ENCODE measurements at regions not wholly inside any gene's neighbourhood (a gene's known extent, or its start where the extent isn't known, plus 50 kb on each side); places are given as distances from the start of the nearest gene placed in this dataset.
"Not testable (repeated sequence)": the region's sequence is repeated elsewhere in the genome, so short reads cannot be mapped to it uniquely, and the experiment has no call there.

DNA sequence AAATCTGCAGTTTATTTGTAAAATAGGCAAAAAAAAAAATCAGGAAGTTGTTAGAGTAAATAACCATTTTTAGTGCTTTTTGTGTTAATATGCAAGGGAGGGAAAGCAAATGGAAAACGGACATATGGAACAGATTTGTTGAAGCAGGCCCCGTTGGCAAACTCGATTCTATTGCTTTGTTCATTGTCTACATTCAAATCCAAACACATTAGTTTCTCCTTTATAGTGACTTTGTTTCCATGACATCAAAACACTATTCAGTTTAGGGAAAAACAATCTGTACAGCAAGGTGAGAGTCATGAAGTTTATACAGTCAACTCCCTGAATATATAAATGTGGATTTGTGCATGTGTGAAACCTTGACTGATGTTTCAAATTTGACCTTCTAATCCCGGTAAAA lies 142.2 kb downstream of the FAM47A start:
- DNase-seq: no peak

DNA sequence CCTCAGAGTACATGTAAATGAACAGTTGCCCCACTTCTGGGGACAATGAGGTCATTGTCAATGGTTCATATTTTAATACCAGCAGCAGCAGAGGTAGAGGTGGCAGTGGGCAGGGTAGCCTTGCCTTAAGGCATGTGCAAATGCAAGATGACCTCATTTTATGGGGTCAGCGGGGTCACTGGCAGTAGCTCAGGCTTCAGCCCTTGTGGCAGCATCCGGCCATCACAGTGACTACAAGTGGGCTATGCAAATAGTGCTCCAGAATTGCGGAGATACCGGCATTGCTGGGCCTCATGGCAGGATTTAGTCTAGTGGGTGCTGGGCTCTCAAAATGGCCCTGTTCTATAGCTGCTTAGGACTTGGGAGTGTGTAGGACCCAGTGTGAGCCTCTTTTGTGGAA lies 144.7 kb downstream of the FAM47A start:
- DNase-seq: no peak

DNA sequence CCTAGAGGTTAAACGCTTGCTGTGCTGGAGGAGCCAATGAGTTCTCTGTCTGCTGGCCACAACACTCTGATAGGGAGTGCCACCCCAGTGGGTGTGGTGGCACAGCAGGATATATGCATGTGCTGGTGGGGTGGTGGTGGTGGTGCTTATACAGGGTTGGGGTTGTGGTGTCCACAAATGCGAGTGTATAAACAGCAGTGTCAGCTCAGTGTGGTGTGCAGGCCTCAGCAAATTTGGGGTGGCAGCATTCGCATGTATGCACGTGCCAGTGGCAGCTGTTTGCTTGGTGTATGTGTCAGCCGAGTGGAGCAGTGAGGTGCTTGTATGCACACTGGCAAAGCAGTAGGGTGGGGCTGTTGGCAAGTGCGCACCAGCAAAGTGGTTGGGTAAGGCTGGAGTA lies 157.4 kb downstream of the FAM47A start:
- DNase-seq: no peak

DNA sequence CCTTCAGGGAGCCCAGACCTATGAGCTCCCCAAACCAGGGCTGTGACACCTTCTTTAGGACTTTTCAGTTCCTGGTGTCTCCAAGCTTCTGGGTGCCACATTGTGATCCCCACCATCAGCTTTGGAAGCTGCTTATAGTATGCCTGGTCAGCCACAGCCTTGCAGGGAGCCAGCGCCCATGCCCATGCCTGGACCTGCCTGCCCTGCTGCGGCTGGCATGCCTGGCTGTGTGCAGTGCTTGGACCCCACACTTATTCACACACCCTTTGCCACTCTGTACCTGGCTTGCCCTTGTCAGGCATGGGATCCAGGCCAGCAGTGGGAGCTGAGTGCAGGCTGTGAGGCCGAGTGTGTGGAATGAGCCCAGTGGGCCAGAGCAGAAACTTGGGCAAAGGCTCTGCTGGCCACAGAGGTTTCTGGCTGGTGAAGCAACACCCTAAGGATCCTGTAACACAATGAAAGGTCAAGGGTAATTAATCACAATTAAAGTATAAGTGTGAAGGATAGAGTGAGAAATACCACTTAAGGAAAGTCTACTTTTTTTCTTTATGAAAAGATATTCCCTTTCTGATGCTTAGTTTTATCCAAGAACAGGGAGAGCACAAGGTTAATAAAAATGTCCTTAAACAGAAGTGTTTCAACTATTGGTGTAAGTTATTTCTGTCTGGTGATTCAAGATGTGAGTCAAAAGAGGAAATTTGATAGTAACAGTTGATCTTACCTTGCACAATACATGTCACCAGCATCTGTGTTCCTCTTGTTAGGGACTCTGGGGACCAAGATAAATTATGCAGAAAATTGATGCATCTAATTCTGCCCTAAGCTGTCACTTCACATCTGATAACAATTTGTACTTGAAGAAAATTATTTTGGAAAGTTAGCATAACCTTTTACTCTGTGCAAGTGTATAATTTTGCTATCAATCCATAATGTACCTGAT lies 161.8 kb downstream of the FAM47A start:
- no peak for DNase-seq

DNA sequence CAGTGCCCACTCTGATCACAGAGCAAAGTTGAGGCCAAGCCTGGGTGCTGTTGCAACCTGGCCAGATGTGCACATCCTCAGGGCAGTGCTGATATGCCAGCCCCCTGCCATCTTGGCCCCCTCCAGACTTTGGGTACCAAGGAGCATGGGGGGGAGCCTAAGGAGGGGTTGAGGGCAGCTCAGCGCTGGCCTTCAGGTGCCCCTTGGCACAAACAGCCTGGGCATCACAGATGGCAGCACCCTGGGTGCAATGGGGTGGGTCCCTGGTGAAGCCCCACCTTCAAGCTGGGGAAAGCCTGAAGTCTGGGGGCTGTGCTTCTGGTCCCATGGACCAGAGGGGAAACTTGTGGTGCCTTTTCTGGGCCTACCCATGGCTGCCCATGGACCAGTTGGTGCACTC lies 163.0 kb downstream of the FAM47A start:
- no peak for DNase-seq

DNA sequence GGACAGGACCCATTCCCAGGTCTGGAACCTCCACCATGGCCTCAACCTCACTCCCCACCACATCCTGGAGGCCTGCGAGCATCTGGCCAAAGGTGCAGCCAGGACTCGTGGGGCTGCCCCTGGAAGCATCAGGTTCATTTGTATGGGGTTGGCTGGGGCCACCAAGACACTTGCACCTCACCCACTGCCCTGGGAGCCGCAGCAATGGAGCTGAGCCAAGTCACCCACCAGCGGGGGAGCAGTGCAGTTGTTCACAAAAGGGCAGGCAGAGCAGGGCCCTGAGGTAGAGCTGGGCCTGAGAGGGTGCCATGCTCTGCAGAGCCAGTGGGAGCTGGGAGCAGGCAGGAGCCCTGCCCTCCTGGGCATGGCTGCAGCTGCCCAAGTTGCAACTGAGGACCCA lies 163.5 kb downstream of the FAM47A start:
- DNase-seq: no peak

DNA sequence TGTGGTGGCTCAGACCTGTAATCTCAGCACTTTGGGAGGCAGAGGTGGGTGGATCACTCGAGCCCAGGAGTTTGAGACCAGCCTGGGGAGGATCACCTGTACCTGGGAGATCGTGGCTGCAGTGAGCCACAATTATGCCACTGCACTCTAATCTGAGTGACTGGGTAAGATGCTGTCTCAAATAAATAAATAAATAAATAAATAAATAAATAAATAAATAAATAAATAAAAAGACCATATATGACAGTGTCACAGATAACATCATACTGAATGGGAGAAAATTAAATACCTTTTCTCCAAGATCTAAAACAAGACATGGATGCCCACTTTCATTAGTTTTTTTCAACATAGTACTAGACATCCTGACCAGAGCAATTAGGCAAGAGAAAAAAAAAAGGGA lies 182.8 kb downstream of the FAM47A start:
- no peak for DNase-seq

DNA sequence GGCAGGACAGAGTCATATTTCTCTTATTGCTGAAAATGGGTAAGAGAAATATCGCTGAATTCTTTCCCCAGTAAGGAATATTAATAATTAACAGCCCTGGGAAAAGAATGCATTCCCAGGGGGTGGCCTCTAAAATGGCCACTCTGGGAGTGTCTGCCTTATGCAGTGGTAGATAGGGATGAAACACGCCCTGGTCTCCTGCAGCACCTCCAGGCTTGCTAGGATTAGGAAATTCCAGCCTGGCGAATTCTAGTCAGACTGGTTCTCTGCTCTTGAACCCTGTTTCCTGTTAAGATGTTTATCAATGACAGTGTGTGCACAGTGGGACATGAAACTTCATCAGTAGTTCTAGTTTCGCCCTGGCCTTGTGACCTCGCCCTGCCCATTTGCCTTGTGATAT lies 205.9 kb downstream of the FAM47A start:
- not testable (repeated sequence) for DNase-seq

DNA sequence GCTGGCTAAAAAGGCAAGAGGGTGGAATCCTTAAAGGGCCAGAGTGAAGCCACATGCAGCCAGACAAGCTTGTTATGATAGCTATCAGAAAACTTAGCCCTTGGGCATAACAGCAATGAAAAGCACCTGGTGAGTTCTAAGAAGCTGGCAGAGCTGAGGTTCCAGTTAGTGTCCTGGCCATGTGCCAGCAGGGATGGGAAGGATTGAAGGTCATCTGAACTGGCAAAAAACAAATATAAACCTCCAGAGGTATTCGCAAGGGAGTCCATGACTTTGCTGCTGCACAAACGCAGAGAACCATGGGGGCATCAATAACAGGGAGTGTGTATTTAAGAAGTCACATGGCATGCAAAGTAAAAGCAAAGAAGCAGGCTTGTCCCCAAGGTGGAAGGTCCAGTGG lies 208.9 kb downstream of the FAM47A start:
- no peak for DNase-seq

DNA sequence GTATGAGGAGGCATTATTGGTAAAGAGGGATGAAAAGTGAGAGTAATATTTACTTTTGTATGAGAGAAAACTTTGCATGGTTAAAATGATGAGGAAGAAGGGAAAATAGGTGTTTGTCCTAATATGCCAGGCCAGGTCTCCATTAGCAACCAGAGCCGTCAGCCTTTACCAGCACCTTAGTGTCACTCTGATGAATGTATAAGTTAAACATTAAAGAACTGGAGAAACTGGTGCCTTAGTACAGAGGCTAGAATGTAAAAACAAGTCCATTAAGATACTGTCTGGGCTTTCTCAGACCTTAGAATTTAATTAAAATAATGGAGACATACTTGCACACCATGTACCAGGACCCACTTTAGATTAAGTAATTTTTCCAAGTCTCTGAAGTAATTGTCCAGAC lies 222.3 kb downstream of the FAM47A start:
- DNase-seq: no peak

DNA sequence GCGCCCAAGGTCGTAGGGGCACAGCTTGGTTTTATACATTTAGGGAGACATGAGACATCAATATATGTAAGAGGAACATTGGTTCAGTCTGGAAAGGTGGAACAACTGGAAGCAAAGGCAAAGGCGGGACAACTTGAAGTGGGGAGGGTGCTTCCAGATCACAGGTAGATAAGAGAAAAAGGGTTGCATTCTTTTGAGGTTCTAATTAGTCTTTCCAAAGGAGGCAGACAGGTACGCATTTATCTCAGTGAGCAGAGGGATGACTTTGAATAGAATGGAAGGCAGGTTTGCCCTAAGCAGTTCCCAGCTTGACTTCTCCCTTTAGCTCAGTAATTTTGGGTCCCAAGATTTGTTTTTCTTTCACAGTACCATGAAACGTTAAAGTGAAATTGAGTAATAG lies 223.2 kb downstream of the FAM47A start:
- DNase-seq: no peak

DNA sequence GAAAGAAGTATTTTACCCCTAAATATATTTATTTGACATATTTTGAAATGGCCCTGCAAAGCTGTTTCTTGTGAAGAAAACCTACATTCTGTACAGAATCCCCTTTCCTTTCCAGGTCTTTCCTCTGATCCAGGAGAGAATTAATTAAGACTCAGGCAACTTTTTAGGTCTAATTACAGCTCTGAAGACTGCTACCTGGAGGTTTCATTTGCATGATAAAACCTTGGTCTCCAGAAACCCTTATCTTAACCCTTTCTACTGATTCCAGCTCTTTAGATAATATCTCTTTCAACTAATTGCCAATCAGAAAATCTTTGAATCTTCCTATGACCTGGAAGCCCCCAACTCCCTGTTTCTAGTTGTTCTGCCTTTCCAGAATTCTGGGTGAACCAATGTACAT lies 224.0 kb downstream of the FAM47A start:
- DNase-seq: no peak

DNA sequence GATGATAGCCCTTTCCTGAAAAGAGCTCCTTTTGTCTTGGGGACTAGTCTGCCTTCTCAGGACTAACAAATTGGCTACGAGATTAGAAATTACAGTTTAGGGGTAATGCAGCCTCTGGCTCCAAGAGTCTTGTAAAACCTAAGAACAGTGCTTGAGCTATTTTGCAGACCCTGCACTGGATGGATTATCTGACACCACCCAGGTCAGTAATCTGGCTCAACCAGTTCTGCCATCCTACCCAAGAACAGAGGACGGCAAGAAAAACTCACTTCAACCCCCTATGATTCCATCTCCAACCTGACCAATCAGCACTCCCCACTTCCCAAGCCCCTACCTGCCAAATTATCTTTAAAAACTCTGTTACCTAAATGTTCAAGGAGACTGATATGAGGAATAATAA lies 225.1 kb downstream of the FAM47A start:
- DNase-seq: no peak

DNA sequence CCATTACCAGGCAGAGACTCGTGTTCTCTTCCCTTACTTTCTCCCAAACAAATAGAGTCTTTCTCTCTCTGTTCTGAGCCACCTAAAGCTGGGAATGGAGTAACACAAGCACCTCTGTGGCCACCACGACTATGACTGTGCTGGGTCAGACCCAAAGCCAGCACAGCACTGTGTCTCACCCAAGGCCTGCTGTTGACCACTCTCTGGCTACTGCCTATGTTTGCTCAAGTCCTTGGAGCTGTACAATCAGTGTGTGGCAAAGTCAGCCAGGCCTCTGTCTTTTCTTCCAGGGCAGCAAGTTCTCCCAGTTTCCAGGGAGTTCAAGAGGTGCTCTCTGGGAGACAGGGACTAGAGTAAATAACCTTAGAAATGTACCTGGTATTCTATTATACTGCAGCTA lies 239.4 kb downstream of the FAM47A start:
- no peak for DNase-seq

DNA sequence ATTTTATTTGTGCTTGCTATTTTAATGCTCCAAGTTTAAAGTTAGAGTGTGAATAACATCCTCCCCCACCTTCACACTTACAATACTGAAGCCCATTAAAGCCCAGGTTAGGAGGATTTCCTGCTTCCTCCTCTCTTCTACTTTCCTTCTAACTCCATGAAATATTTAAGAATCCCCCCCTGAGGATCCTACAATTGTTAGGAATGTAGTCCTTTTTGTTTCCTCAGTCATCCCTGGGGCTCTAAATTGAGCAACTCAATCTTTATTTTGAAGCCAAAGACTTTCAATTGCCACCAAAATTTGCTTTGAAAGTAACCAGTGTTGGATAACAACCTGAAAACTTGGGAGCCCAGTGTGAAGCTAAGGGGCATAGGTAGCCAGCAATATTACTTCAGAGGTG lies 276.9 kb downstream of the FAM47A start:
- no peak for DNase-seq

DNA sequence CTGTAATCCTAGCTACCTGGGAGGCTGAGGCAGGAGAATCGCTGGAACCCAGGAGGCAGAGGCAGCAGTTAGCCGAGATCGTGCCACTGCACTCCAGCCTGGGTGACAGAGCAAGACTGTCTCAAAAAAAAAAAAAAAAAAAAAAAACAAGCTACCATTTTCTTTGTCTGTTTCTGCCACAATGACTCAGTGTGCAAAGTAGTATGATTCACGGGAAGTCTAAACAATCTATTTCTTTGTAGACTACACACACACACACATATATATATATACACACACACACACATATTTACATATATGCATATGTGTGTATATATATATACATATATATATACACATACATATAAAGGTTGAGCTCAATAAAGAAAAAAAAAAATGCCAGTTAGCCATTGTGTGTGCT lies 280.0 kb downstream of the FAM47A start:
- DNase-seq: not testable (repeated sequence)

DNA sequence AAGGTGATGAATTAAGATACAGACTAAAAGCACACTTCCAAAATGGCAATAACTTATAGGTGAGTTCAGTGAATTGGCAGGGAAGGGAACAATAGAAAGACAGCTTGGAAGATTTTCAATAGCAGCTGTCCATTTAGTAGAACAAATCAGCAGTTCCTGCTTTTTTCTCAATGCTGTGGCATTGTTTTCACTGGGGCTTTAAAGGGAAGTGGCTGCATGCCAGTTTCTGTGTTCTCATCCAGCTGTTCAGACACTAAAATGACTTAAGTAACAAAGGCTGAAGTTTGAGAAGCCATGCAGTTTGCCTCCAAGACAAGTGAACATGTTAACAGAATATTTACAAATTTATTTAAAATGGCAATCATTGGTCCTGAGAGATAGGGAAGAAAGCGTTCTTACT lies 291.9 kb downstream of the FAM47A start:
- DNase-seq: no peak

DNA sequence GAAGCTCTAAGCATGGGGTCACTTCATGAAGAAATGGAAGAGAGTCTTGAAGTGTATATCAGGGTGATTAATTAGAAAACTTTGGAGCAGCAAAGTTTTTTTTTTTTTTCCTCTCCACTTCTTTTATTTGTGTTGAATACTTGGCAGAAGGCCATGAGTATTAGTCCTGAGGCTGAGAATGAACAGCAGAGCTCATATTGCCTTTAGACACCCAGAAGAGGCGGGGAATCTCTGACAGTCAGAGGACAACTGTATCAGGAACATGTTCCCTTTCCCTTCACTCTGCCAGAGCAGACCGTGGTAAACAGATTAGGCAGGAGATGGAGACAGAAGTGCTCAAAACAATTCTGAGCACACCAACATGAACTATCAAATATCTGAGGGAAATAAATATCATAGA lies 300.9 kb downstream of the FAM47A start:
- no peak for DNase-seq

DNA sequence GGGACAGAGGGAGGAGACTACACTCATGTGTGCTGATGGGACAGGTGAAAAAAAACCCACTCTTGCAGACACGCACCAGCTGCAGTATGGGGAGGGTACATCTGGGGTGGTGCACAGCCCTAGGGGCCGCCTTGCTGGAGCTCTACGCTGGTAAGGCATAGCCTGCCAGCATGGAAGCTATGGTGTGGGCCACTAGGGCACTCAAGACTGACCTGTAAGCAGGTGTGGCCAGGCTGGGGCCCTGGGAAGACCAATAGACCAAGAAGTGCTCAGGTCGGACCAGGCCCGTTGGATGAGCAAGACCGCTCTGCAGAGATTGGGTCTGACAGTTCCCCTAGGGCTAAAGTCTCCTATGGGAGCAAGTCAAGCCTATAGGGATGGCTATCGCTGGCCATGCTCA lies 314.8 kb downstream of the FAM47A start:
- no peak for DNase-seq

DNA sequence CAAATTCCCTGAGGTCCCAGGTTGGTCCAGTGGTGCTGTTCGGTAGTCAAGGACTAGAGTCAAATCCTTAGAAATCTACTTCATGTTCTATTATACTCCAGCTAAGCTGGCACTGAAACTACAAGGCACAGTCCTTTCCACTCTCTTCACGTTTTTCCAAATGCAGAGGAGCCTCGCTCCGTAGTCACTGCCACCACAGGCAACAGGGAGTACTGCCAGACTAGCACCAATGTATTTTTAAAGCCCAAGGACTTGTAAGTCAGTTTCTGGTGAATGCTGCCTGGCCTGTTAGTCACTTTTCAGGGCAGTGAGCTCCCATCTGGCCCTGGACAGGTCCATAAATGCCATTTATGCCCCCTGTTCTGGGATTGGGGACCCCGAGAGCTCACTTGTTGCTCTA lies 323.5 kb downstream of the FAM47A start:
- DNase-seq: no peak

DNA sequence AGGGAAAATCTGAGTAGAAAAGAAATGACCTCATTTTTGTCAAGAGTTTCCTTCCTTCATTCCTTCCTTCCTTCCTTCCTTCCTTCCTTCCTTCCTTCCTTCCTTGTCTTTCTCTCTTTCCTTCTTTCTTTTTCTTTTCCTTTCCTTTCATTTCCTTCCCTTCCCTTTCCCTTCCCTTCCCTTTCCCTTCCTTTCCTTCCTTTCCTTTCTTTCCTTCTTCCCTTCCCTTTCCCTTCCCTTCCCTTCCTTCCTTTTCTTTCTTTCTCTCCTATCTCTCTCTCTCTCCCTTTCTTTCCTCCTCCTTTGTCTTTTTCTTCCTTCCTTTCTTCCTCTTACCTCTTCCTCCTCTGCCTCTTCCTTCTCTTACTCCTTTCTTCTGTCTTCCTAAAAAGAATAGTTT lies 347.6 kb downstream of the FAM47A start:
- no peak for DNase-seq

DNA sequence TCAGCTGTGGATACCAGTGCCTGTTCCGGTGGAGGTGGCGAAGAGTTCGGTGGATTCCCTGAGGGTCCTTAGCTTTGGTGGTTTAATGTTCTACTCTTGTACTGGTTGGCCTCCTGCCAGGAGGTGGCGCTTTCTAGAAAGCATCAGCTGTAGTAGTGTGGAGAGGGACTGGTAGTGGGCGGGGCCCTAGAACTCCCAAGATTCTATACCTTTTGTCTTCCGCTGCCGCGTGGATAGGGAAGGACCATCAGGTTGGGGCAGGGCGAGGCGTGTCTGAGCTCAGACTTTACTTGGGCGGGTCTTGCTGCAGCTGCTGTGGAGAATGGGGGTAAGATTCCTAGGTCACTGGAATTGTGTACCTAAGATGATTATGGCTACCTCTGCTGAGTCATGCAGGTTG lies 390.3 kb downstream of the FAM47A start:
- DNase-seq: no peak

DNA sequence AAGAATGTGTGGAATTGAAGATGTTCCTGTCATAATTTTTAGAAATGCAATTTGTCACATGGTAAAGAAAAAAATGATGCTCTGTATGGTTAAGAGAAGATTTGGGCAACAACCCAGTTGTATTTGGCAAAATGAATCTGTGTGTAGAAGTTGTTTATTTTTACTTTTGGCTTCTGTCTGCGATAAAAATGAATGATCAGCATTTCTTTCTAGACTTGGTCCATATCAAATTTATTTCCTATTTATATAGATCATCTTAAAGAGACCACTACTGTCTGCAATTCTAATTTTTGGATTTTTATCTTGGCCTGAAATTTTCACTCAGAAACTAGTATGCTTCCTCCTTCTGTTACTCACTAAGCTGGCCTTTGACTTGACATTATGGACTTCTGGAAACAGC lies 396.9 kb downstream of the FAM47A start:
- no peak for DNase-seq

Data from nucleus accumbens (tissue), 56 donors.